NOMO-1 treated with DMSO at 0.1 percent for 48 hours (cell line): ENCODE measurements at regions not wholly inside any gene's neighbourhood (a gene's known extent, or its start where the extent isn't known, plus 50 kb on each side); places are given as distances from the start of the nearest gene placed in this dataset.

ENCODE experiments used
- DNase-seq: peaks from one replicate; lab custom pipeline; 2025; ENCODE audit not compliant: unreplicated experiment; lab: John Stamatoyannopoulos, UW

DNA sequence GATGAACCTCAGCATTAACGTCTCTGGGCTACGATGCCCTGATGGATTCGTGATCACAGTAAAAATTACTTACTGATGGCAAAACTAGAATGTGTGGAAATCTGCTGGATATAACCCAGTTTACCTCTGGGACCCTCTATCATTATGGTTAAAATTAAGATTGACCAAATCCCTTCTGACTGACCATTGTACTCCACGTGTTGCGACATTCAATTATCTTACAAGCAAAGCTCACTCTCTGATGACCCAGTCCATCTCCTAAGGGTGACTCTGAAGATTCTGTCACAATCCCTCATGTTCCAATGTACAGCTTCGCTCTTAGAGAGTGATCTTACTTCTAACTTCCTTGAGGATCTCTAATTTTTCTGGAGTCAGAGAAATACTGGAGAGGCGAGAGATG is 288.5 kb upstream of the RUNX1 start:
- no peak for DNase-seq

DNA sequence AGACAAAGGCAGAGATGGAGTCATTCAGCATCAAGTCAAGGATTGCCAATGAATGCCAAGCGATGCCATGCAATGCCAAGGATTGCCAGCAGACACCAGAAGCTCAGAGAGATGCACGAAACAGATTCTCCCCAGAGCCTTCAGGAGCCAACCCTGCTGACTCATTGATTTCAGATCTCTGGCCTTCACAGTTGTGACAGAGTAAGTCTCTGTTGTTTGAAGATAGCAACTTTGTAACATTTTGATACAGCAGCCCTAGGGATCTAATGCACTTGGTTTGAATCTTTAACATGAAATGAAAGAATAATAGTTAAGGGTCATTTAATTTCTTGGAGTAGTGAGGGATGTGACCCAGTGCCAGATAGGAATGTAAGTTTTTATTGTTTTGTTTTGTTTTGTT is 287.4 kb upstream of the RUNX1 start:
- DNase-seq = no peak

- DNase-seq = no peak
These were observed 286.9 kb upstream of the RUNX1 start for GRCh38 chr21:35335951-35336446.

- DNase-seq = peak; percentile 3
These were observed 284.9 kb upstream of the RUNX1 start for GRCh38 chr21:35333831-35334618.

GRCh38 chr21:35332841-35333426 is 283.8 kb upstream of the RUNX1 start:
- DNase-seq = no peak

DNA sequence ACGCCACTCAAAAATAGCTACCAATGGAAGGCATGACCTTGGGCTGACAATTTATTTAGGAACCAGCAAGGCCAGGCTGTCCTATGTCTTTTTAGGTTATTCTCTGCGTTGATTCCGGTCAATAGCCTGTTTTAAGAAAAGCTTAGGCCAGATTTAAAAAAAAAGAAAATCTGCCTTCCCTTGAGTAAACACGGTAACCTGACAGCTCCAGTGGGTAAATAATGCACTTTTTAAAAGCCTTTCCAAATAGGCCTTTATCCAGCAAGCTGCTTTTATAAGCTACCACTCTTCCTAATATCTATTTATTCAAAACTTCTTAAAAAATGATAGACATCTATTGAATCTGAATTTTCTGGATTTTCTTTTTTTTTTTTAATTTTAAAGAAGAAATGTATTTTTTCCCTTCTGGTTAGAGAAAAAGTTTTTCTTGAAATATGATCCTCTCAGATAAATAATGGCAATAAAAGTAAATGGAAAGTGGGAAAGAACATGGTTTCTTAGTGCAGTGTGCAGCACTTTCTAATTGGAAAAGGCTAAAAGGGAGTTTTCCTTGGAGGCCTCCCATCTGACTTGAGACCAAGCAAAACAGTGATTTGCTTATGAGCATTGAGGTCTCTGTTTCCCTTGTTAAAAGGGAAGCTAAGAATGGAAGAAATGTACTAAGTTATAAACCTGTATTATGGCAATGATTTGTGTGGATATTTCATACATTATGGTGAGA is 281.0 kb upstream of the RUNX1 start:
- no peak for DNase-seq

DNA sequence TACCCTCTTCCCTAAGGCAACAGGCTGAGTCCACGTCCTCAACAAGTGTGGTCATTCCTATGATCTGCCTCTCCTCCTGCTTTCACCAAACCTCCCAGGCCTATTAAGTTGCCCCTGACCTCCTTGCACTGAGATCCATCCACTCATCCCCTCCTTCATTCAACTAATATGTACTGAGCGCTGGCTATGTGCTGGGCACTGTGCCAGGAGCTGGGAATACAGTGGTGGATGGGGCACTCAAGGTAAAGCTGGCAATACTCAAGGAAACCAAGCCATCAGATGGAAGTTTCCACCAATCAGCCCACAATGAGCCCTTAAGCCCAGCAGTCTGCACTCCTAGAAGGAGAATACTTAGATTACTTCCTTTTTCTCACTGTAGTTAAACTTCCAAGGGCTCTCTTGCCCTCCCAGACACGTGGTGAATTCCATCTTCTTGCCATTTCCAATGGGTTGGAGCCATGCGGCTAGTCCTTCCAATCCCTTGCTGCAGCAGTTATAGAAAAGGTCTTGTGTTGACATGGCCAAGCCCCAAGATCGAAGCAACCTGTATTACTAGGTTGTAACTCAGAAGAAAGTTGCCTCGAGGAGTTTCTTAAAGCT is 279.9 kb upstream of the RUNX1 start:
- DNase-seq = no peak

DNA sequence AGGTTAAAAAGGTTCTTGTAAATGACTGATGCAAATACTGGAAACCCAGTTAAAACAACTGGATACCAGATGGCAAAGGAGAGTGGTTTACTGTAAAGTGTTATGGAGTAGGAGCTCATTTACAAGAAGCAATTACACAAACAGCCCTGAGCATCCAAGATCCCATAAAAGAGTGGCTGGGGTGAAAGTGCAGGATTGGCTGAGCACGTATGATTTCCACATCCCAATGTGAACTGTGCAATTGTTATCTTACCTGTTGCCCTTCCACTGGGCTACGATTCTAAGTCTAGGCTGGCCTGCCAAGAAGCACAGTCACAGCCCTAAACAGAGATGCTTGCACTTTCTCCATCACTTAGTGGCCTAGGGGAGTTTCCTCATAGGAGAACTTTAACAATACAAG is 277.6 kb upstream of the RUNX1 start:
- DNase-seq = no peak

DNA sequence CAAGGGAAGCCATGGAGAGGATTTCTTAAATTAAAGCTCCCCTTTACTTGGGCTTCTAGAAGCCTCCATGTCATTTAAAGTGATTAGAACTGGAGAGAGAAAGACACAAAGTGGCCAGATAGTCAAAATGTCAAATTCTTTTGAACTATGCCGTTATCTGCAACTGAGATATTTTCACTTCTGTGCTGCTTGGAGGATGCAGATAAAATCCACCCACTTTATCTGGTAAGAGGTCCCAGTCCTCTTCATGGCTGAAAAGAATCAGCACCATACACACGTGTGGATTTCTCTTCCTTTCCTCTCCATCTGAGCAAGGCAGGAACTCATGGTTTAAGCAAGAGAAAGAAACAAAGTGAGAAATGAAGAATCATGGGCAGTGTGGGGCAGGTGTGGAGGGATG is 276.9 kb upstream of the RUNX1 start:
- DNase-seq = no peak

- DNase-seq = no peak
These were observed 275.5 kb upstream of the RUNX1 start for GRCh38 chr21:35324372-35325220.

- DNase-seq = no peak
These were observed 274.8 kb upstream of the RUNX1 start for GRCh38 chr21:35323947-35324346.

- no peak for DNase-seq
These were observed 272.5 kb upstream of the RUNX1 start for GRCh38 chr21:35321322-35322200.

GRCh38 chr21:35319684-35320283 is 270.7 kb upstream of the RUNX1 start:
- DNase-seq = no peak

- no peak for DNase-seq
These were observed 267.8 kb upstream of the RUNX1 start for GRCh38 chr21:35316933-35317332.

DNA sequence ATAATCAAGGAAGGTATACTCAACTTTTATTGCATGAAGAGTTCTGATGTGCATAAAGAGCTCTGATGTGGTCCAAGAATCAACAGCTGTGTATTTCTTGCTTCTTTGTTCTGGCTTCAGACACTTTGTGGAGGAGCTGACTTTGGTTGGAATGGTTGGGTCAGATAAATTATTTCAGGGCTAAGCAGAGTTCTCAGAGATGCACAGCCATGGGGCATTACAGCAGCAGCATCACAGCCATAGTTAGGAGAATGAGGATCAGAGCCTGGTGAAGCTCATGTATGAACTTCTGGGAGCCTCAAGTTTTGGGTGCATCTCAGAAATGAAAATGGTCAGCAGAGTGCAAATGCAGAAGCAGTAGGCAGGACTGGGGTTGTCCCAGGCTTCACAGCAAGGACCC is 267.4 kb upstream of the RUNX1 start:
- no peak for DNase-seq

DNA sequence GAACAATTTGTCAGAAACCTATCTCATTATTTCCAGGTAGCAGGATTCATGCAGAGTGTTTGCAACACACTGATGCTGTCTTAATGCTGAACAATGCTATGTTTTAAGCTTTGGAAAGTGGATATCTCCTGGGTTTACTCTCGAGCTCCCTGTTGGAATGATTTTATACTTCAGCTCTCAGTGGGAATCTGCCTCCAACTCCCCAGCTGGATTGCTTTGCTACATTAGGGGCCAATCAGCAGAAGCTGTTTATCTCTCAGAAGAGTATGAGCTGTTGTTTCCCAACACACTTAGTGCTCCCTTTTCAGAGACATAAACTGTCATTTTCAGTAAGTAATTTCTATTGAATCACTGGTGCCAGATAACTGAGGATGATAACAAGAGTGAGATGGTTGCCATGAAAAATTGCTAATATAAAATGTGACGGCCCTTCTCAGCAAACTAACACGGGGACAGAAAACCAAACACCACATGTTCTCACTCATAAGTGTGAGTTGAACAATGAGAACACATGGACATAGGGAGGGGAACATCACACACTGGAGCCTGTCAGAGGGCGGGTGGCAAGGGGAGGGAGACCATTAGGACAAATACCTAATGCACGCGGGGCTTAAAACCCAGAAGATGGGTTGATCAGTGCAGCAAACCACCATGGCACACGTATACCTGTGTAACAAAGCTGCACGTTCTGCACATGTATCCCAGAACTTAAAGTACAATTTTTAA is 265.9 kb upstream of the RUNX1 start:
- DNase-seq = no peak

DNA sequence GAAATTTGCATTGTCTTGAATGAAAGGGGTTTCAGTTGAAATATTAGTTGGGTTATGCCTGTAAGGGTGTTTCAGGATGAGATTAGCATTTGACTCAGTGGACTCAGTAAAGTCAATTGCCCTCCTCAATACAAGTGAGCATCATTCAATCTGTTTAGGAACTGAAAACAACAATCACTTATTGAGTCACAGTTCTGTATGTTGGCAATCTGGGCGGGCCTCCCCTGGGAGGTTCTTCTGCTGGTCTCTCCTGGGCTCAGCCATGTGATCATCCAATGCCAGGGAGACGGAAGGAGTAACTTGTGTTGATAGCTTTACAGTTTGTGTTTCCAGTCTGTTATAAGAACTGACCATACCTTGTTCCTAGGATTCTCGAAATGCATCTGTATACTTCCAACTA is 262.9 kb upstream of the RUNX1 start:
- DNase-seq = no peak

GRCh38 chr21:35309316-35309715 is 260.2 kb upstream of the RUNX1 start:
- DNase-seq = no peak

DNA sequence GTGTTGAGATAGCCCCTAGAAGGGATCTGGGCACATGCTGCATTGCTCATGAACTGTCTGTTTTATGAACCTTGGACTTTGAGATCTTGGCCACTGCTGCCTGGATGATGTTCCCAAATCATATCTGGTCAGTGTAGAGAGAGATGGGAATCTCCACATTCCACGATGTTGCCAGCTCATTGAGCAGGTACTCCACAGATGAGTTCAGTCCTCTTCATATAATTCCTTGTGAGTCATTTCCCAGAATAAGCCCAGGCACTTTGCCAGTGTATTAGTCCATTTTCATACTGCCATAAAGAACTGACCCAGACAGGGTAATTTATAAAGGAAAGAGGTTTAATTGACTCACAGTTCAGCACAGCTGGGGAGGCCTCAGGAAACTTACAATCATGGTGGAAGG is 254.0 kb upstream of the RUNX1 start:
- no peak for DNase-seq
